Heart right ventricle (tissue), 16 donors: ENCODE measurements at regions not wholly inside any gene's neighbourhood (a gene's known extent, or its start where the extent isn't known, plus 50 kb on each side); places are given as distances from the start of the nearest gene placed in this dataset.
"Not testable (repeated sequence)": the region's sequence is repeated elsewhere in the genome, so short reads cannot be mapped to it uniquely, and the experiment has no call there.

Experiments used
- ATAC-seq, 8 donors: fragments of 200-7000 bp; cut with Tn5 transposase; one replicate each; pipeline ENCODE4 v1.9.1; 2020; ENCODE audit warnings: mild to moderate bottlenecking in 8 of 8, moderate library complexity in 8 of 8, moderate number of reproducible peaks in 1 of 8
- DNase-seq, 2 donors: peaks; one replicate each; pipeline ENCODE4 v3.0.0-alpha.2; 2020
- H3K27ac ChIP-seq, 10 donors: fragments of 200-600 bp; sonication (generic) in 2 of 10; one replicate each; pipeline versions ENCODE4 v1.5.0 to v1.8.0; 2020 to 2022; ENCODE audit warnings: mild to moderate bottlenecking in 3 of 10
- H3K27me3 ChIP-seq, 7 donors: fragments of 200-600 bp; one replicate each; pipeline ENCODE4 v1.8.0; 2021 to 2022; ENCODE audit warnings: mild to moderate bottlenecking in 2 of 7
- H3K36me3 ChIP-seq, 9 donors: fragments of 200-600 bp; sonication (generic) in 1 of 9; one replicate each; pipeline versions ENCODE4 v1.5.0 to v1.8.0; 2020 to 2022; ENCODE audit warnings: mild to moderate bottlenecking in 2 of 9
- H3K4me1 ChIP-seq, 9 donors: fragments of 200-600 bp; sonication (generic) in 1 of 9; one replicate each; pipeline versions ENCODE4 v1.5.0 to v1.8.0; 2020 to 2022; ENCODE audit warnings: mild to moderate bottlenecking in 4 of 9
- H3K4me3 ChIP-seq, 10 donors: fragments of 200-600 bp; sonication (generic) in 2 of 10; one replicate each; pipeline versions ENCODE4 v1.5.0 to v1.8.0; 2020 to 2022; ENCODE audit warnings: mild to moderate bottlenecking in 7 of 10, moderate library complexity in 2 of 10
- H3K9me3 ChIP-seq, 11 donors: fragments of 200-600 bp in 10 of 11; sonication (generic) in 2 of 11; one replicate each; pipeline versions ENCODE4 v1.5.0 to v1.8.0; 2013 to 2022; ENCODE audit warnings: mild to moderate bottlenecking in 2 of 11, control low read depth in 1 of 11, moderate library complexity in 1 of 11
- CTCF ChIP-seq, 9 donors: fragments of 200-600 bp; sonication (generic) in 2 of 9; IDR thresholded peaks; one replicate each; pipeline versions ENCODE4 v1.5.0 to v1.8.0; 2021 to 2022; ENCODE audit warnings: antibody characterized with exemption in 9 of 9, mild to moderate bottlenecking in 5 of 9, moderate library complexity in 1 of 9
- WGBS, 2 donors: extraction: QIAGEN DNeasy Blood & Tissue Kit; methylation state at CpG; one replicate each; pipeline ENCODE4 v1.1.7; 2013; ENCODE audit warnings: inconsistent platforms in 1 of 2; 5-methylcytosine and 5-hydroxymethylcytosine counted together
- intact Hi-C, 10 donors: fragments of 100-400 bp; cut with DNase I; formaldehyde crosslinking; loops; one replicate each; pipeline versions ENCODE4 v1.11.1 to v1.14.2; 2022
- donor health status: Arrhythmogenic right ventricular cardiomyopathy.
- donor health status: ischemic (EF 13 %, LVEDD 7.1; RV severe dilation, severe dysfunction).
- donor health status: healthy with polysubstance abuse.
- donor health status: DM: no; HTN: yes; CAD: no.
- donor health status: DM: no; HTN: no; CAD: no.
- donor health status: ischemic (EF 25% LVEDD 6.9; RV normal size, moderate dysfunction).
- donor health status: ischemic (EF 25% LVEDD 5.7; RV mildly dilated, moderate dysfunction).
- donor health status: healthy.
- donor health status: DM: yes; HTN: yes; CAD: no.
- donor health status: Ischemic cardiomyopathy.
- donor health status: ischemic (EF 35%, LVEDD 5.7; RV mildly dilated, moderate dysfunction).
- donor health status: nonischemic (EF 11% LVEDD 7.7; RV severe dilation, severe dysfunction).
- donor health status: DM: yes; HTN: yes; CAD: no.
- donor health status: PGD.
- donor health status: ischemic (EF 29% LVEDD 5.4; RV normal size, mild dysfunction).
- donor health status: nonischemic (EF 23%, LVEDD 6.1; RV moderate dilation, normal function).

DNA sequence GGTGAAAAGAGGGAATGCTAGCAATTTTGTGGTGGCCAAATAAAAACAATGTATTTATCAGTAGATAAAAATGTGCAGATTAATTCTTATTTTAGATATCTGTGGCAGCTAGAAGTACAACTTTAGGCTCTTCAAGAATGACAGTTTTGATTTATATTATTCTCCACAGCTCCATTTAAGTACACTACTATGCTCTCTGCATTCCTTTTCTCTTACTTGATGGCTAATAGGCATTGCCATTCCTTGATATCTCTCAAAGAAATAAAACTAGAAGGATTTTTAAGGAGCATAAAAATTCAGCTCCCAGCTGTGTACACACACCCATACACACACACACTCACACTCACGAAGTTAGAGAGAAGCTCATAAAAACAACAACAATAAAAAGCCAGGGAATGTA is 59.4 kb upstream of the H2AZ1 start:
- H3K27ac ChIP-seq, result no peak overlapping the region
- ATAC-seq (no peak), DNase-seq (no peak)
- H3K36me3 ChIP-seq, result no peaks in the 10 kb centered on the region
- intact Hi-C loops, result no loop called here
- no peaks in the 10 kb centered on the region for H3K9me3 ChIP-seq
- H3K4me3 ChIP-seq, result no peak overlapping the region
- WGBS, 2 donors, result 67 to 69% methylated on average over 1 of the region's 1 CpG
- no peak for TF ChIP-seq CTCF (IDR thresholded peaks at IDR 0.05)
- H3K4me1 ChIP-seq, result no peaks in the 10 kb centered on the region
- peaks cover 0 to 12% (median 0%) of the 10 kb centered on the region in 7 donors for H3K27me3 ChIP-seq

- Histone ChIP-seq H3K9me3 (no peaks in the 10 kb centered on the region), H3K27me3 (peaks cover 0 to 12% (median 0%) of the 10 kb centered on the region in 7 donors), H3K36me3 (no peaks in the 10 kb centered on the region), H3K27ac (no peak overlapping the region), H3K4me1 (no peaks in the 10 kb centered on the region), H3K4me3 (no peak overlapping the region)
- 75 to 84% methylated on average over 1 of the region's 1 CpG for WGBS, 2 donors
- ATAC-seq (no peak), DNase-seq (no peak)
- intact Hi-C loops, result no loop called here
- no peak for TF ChIP-seq CTCF (IDR thresholded peaks at IDR 0.05)
Measured at GRCh38 chr4:100008048-100008447, 58.0 kb upstream of the H2AZ1 start.

DNA sequence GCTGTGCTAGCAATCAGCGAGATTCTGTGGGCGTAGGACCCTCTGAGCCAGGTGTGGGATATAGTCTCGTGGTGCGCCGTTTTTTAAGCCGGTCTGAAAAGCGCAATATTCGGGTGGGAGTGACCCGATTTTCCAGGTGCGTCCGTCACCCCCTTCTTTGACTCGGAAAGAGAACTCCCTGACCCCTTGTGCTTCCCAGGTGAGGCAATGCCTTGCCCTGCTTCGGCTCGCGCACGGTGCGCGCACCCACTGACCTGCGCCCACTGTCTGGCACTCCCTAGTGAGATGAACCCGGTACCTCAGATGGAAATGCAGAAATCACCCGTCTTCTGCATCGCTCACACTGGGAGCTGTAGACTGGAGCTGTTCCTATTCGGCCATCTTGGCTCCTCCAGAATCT is 56.1 kb upstream of the H2AZ1 start:
- H3K9me3 ChIP-seq, ATAC-seq, DNase-seq, H3K27ac ChIP-seq, H3K36me3 ChIP-seq, intact Hi-C loops, H3K4me3 ChIP-seq, H3K4me1 ChIP-seq: not testable (repeated sequence)
- 90 to 95% methylated on average over 3 to 4 of the region's 23 CpGs for WGBS, 2 donors
- peaks cover 0 to 12% (median 0%) of the 10 kb centered on the region in 7 donors for H3K27me3 ChIP-seq
